ENCODE measurements at regions not wholly inside any gene's neighbourhood (a gene's known extent, or its start where the extent isn't known, plus 50 kb on each side); places are given as distances from the start of the nearest gene placed in this dataset.

- TF ChIP-seq YY1 (IDR thresholded peaks at IDR 0.05; ENCODE audit: insufficient read depth, insufficient read length) (no peak), SUZ12 (IDR thresholded peaks at IDR 0.05; ENCODE audit: extremely low read depth, insufficient read depth, insufficient read length) (no peak)
Observed at GRCh38 chr2:20553580-20553979, 97.3 kb downstream of the HS1BP3 start.

Data from NT2/D1 (cell line).